LNCAP (cell line): ENCODE measurements at regions not wholly inside any gene's neighbourhood (a gene's known extent, or its start where the extent isn't known, plus 50 kb on each side); places are given as distances from the start of the nearest gene placed in this dataset.

Experiments
- TF ChIP-seq, protein P1 (sequence below): fragments of 450-650 bp; IDR thresholded peaks from 2 replicates; pipeline ENCODE4 v1.5.1; 2017; ENCODE audit warnings: mild to moderate bottlenecking

- TF ChIP-seq, protein P1, sequence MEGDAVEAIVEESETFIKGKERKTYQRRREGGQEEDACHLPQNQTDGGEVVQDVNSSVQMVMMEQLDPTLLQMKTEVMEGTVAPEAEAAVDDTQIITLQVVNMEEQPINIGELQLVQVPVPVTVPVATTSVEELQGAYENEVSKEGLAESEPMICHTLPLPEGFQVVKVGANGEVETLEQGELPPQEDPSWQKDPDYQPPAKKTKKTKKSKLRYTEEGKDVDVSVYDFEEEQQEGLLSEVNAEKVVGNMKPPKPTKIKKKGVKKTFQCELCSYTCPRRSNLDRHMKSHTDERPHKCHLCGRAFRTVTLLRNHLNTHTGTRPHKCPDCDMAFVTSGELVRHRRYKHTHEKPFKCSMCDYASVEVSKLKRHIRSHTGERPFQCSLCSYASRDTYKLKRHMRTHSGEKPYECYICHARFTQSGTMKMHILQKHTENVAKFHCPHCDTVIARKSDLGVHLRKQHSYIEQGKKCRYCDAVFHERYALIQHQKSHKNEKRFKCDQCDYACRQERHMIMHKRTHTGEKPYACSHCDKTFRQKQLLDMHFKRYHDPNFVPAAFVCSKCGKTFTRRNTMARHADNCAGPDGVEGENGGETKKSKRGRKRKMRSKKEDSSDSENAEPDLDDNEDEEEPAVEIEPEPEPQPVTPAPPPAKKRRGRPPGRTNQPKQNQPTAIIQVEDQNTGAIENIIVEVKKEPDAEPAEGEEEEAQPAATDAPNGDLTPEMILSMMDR: no peak
Measured at GRCh38 chr11:69984457-69985261, 93.5 kb upstream of the ANO1 start.

DNA sequence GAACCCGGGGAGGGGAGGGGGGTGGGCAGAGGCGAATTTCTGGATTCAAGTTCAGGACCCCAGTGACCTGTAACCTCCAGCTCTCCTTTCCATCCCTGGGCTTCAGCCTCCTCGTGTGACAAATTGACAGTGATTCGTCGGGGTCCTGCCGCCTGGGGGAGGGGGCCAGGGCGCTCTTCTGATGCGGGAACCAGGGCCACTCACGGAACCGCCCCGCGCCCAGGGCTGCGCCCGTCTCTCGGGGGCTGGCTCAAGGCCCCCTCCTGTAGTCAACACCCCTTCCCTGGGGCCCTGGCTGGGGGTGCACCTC lies 92.8 kb upstream of the ANO1 start:
- TF ChIP-seq, protein P1: no peak

DNA sequence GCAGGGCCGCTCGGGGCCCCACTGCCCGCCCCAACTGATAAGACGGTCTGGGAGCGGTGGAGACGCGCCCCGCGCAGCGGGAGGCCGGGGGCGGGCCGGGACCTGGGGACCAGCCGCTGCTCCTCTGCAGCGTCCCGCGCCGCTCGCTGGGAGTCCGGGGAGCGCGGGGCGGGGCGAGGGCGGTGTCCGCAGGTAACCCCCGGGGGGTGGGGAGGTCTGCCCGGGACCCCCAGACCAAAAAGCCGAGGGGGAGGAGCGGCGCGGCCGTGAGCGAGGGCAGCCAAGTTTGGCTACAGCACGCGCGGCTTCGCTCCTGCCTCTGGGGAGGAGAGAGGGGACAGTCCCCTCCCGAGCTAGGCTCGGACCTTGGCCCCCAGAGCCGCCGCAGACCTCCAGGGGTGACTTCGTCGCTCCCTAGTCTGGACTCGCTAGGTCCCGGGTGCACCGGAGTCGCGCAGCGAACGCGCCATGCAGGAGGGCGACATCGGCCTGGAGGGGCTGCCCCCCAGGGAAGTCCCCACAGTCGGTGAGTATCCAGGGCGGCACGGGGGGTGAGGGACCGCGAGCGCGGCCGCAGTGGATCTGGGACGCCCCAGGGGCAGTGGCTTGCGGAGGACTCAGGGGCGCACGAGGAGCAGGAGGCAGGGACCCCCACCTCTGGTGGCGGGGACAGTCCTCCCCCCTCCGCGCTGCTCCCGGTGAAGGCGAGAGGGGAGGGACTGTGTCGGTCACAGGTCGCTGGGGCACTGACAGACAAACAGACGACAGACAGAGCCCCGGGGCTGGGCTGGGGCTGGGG lies 92.3 kb upstream of the ANO1 start:
- TF ChIP-seq, protein P1: no peak

- TF ChIP-seq, protein P1: no peak
Measured at GRCh38 chr11:69986440-69986787, 91.7 kb upstream of the ANO1 start.

DNA sequence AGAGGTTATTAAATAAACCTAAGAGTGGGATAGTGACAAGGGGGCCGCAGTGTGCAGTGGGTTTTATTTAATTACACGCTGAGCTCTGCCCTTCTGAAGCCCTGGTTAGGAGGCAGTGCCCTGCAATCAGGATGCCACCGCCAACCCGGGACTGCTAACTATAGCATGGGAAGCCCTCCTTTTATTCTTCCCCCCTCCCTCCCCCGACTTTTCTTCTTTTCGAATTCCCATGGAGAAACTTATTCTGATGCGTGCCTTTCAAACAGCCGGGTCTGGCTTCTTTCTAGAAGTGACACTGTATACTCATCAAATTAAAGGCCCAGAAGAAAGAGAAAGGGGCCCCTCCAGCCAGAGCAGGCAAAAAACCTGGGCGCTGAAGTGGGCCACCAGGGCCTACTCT lies 91.3 kb upstream of the ANO1 start:
- TF ChIP-seq, protein P1: no peak

DNA sequence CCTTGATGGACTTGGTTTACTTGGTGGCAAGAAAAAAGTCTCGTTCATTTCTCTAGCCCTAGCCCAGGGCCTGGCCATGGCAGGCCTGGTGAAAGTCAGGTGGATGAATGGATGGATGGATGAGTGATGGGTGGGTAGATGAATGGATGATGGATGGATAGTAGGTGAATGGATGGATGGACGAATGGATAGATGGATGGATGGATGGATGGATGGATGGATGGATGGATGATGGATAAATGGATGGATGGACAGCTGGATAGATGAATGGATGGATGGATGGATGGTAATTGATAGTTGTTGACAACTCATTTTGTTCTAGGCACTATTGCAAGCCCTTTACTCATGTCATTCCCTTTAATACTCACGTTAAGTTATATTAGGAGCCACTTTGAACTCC lies 86.1 kb upstream of the ANO1 start:
- TF ChIP-seq, protein P1: no peak

- TF ChIP-seq, protein P1: no peak
Measured at GRCh38 chr11:69992943-69993694, 85.0 kb upstream of the ANO1 start.
